Neural cell (in vitro differentiated cells): ENCODE measurements at regions not wholly inside any gene's neighbourhood (a gene's known extent, or its start where the extent isn't known, plus 50 kb on each side); places are given as distances from the start of the nearest gene placed in this dataset.

ENCODE experiments used
- H2AFZ ChIP-seq: fragments of 200-600, 300-800 bp; sonication (generic), shearing (Covaris generic); 2 replicates; pipeline ENCODE4 v1.6.0; 2014; ENCODE audit warnings: low read depth, mild to moderate bottlenecking, antibody characterized with exemption, low read length, moderate library complexity
- H3F3A ChIP-seq: fragments of 200-600 bp; shearing (Covaris generic); 2 replicates; pipeline ENCODE4 v1.6.1; 2016; ENCODE audit warnings: mild to moderate bottlenecking, moderate library complexity, mixed read lengths, antibody characterized with exemption, low read length; ENCODE audit not compliant: insufficient read depth, poor library complexity, severe bottlenecking
- H3K27ac ChIP-seq: fragments of 200-600, 300-800 bp; sonication (generic), shearing (Covaris generic); 2 replicates; pipeline ENCODE4 v1.5.1; 2014; ENCODE audit warnings: mild to moderate bottlenecking, low read length, moderate library complexity
- H3K27me3 ChIP-seq: fragments of 300-800, 200-600 bp; sonication (generic), shearing (Covaris generic); 2 replicates; pipeline ENCODE4 v1.6.0; 2014; ENCODE audit warnings: mild to moderate bottlenecking, low read depth, low read length, moderate library complexity; ENCODE audit not compliant: insufficient read depth
- H3K36me3 ChIP-seq: fragments of 300-800, 200-600 bp; sonication (generic), shearing (Covaris generic); 2 replicates; pipeline ENCODE4 v1.5.1; 2014; ENCODE audit warnings: mild to moderate bottlenecking, antibody characterized with exemption, low read length, moderate library complexity; ENCODE audit not compliant: insufficient read depth
- H3K4me2 ChIP-seq: fragments of 300-800, 200-600 bp; sonication (generic), shearing (Covaris generic); 2 replicates; pipeline ENCODE4 v1.6.0; 2014; ENCODE audit warnings: mild to moderate bottlenecking, low read length
- H3K4me3 ChIP-seq: fragments of 300-800, 200-600 bp; sonication (generic), shearing (Covaris generic); 2 replicates; pipeline ENCODE4 v1.5.1; 2014; ENCODE audit warnings: mild to moderate bottlenecking, low read length, moderate library complexity
- H3K79me2 ChIP-seq: fragments of 200-600 bp; shearing (Covaris generic); replicated peaks from 2 replicates; pipeline ENCODE4 v1.6.0; 2014; ENCODE audit warnings: mild to moderate bottlenecking, low read length, moderate library complexity; ENCODE audit not compliant: insufficient read depth
- H3K9ac ChIP-seq: fragments of 300-800, 200-600 bp; sonication (generic), shearing (Covaris generic); 2 replicates; pipeline ENCODE4 v1.6.1; 2016; ENCODE audit warnings: mild to moderate bottlenecking, low read length, mixed read lengths
- H3K9me2 ChIP-seq: fragments of 200-600 bp; shearing (Covaris generic); 2 replicates; pipeline ENCODE4 v1.6.1; 2016; ENCODE audit warnings: mild to moderate bottlenecking, low read length, mixed read lengths; ENCODE audit not compliant: insufficient read depth
- H3K9me3 ChIP-seq: fragments of 200-600, 300-800 bp; sonication (generic), shearing (Covaris generic); 2 replicates; pipeline ENCODE4 v1.6.1; 2016; ENCODE audit warnings: mild to moderate bottlenecking, mixed run types, low read length, moderate library complexity, mixed read lengths
- H4K20me1 ChIP-seq: fragments of 200-600 bp; shearing (Covaris generic); 2 replicates; pipeline ENCODE4 v1.6.1; 2016; ENCODE audit warnings: mild to moderate bottlenecking, mixed run types; ENCODE audit not compliant: insufficient read depth
- CTCF ChIP-seq: fragments of 450-650 bp; IDR thresholded peaks from 2 replicates; pipeline ENCODE4 v1.5.1; 2014; ENCODE audit warnings: antibody characterized with exemption, mild to moderate bottlenecking, moderate library complexity; ENCODE audit not compliant: poor library complexity, severe bottlenecking
- EP300 ChIP-seq: fragments of 450-650 bp; conservative IDR thresholded peaks from 2 replicates; pipeline ENCODE4 v1.6.1; 2014; ENCODE audit warnings: antibody characterized with exemption, mild to moderate bottlenecking, moderate library complexity; ENCODE audit not compliant: poor library complexity, severe bottlenecking
- EZH2 ChIP-seq: fragments of 200-600, 300-800 bp; shearing (Covaris generic), sonication (generic); IDR thresholded peaks from 2 replicates; pipeline ENCODE4 v1.6.1; 2014; ENCODE audit warnings: antibody characterized with exemption, low read length, borderline replicate concordance, mild to moderate bottlenecking; ENCODE audit not compliant: insufficient read depth, poor library complexity, severe bottlenecking
- MXI1 ChIP-seq: fragments of 450-650 bp; conservative IDR thresholded peaks from 2 replicates; pipeline ENCODE4 v1.6.1; 2014; ENCODE audit warnings: antibody characterized with exemption, mild to moderate bottlenecking; ENCODE audit not compliant: poor library complexity, severe bottlenecking
- POLR2AphosphoS5 ChIP-seq: IDR thresholded peaks from 2 replicates; pipeline ENCODE4 v1.6.1; 2012
- RAD21 ChIP-seq: fragments of 450-650 bp; conservative IDR thresholded peaks from 2 replicates; pipeline ENCODE4 v1.6.1; 2014; ENCODE audit warnings: antibody characterized with exemption, mild to moderate bottlenecking, moderate library complexity
- REST ChIP-seq: IDR thresholded peaks from 2 replicates; pipeline ENCODE4 v1.6.1; 2012; ENCODE audit warnings: borderline replicate concordance
- SMC3 ChIP-seq: fragments of 450-650 bp; conservative IDR thresholded peaks from 2 replicates; pipeline ENCODE4 v1.6.1; 2014; ENCODE audit warnings: antibody characterized with exemption, mild to moderate bottlenecking, moderate library complexity; ENCODE audit not compliant: poor library complexity
- TAF1 ChIP-seq: IDR thresholded peaks from 2 replicates; pipeline ENCODE4 v1.6.1; 2012; ENCODE audit warnings: low read depth

GRCh38 chr3:3631114-3631513 is 168.1 kb upstream of the LRRN1 start:
- Histone ChIP-seq H2AFZ (no peak overlapping the region), H3F3A (no peaks in the 10 kb centered on the region), H3K9ac (no peak overlapping the region), H3K9me2 (no peaks in the 10 kb centered on the region), H3K27me3 (no peaks in the 10 kb centered on the region), H3K79me2 (no peaks in the 10 kb centered on the region), H3K9me3 (no peaks in the 10 kb centered on the region), H3K27ac (no peak overlapping the region), H4K20me1 (no peaks in the 10 kb centered on the region), H3K36me3 (no peaks in the 10 kb centered on the region), H3K4me2 (no peak overlapping the region), H3K4me3 (no peak overlapping the region)
- TF ChIP-seq REST (no peak), SMC3 (no peak), EP300 (no peak), EZH2 (no peak), RAD21 (no peak), POLR2AphosphoS5 (no peak), TAF1 (no peak), MXI1 (no peak), CTCF (no peak)

- Histone ChIP-seq H3K9me3 (no peaks in the 10 kb centered on the region), H3K9me2 (no peaks in the 10 kb centered on the region), H4K20me1 (no peaks in the 10 kb centered on the region), H3K4me3 (no peak overlapping the region), H3K9ac (no peak overlapping the region), H3K79me2 (no peaks in the 10 kb centered on the region), H3K27ac (no peak overlapping the region), H3F3A (no peaks in the 10 kb centered on the region), H3K4me2 (no peak overlapping the region), H3K27me3 (no peaks in the 10 kb centered on the region), H3K36me3 (no peaks in the 10 kb centered on the region), H2AFZ (no peak overlapping the region)
- TF ChIP-seq SMC3 = no peak
- TF ChIP-seq TAF1 = no peak
- TF ChIP-seq CTCF = no peak
- TF ChIP-seq EP300 = no peak
- TF ChIP-seq REST = no peak
- TF ChIP-seq MXI1 = no peak
- TF ChIP-seq POLR2AphosphoS5 = no peak
- TF ChIP-seq RAD21 = no peak
- no peak for TF ChIP-seq EZH2
These were observed 169.3 kb upstream of the LRRN1 start for GRCh38 chr3:3629911-3630310.
